Stimulated activated CD8-positive, alpha-beta memory T cell treated with anti-CD3 and anti-CD28 coated beads, Interleukin-7, amount 100 ng/mL, for 1 hour (primary cell): ENCODE measurements at regions not wholly inside any gene's neighbourhood (a gene's known extent, or its start where the extent isn't known, plus 50 kb on each side); places are given as distances from the start of the nearest gene placed in this dataset.

Experiments
- DNase-seq, 2 donors: peaks; one replicate each; pipeline ENCODE4 v3.0.0-alpha.2; 2020; ENCODE audit warnings: low read depth in 2 of 2

DNA sequence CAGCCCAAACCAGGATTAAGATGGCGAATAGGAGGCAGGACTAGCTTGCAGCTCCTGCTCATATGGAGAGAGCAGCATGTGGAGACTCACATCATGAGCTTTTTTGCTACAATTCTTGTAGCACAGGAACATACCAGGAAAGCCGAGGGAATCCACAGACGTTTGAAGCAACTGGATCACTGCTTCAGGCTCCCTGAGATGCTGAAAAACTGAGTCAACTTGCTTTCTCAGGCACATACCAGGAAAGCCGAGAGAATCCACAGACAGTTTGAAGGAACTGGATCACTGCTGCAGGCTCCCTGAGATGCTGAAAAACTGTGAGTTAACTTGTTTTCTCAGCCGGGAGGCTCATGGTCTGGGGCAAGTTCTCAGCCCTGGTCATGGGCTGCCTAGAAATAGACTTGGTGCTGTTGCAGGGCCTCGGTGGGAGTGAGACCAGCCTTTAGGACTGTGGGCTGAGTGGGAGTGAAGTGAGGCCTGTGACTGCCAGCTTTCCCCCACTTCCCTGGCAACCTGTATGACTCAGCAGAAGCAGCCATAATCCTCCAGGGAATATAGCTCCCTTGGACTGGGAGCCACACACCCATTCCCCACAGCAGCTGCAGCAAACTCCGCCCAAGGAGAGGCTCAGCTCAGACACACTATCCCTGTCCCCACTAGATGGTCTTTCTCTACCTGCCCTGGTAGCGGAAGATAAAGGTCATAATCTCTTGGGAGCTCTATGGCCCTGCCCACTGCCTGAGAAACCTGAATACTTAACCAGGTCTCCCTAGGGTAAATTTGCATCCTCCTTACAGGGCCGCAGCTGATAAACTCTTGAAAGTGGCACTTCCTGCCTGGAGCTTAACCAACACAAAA is 51.9 kb upstream of the PFN2 start:
- DNase-seq, result no peak

GRCh38 chr3:150020527-150020926 is 49.8 kb upstream of the PFN2 start:
- no peak for DNase-seq
